Neural cell (in vitro differentiated cells): ENCODE measurements at regions not wholly inside any gene's neighbourhood (a gene's known extent, or its start where the extent isn't known, plus 50 kb on each side); places are given as distances from the start of the nearest gene placed in this dataset.

Experiments used
- H2AFZ ChIP-seq: fragments of 200-600, 300-800 bp; sonication (generic), shearing (Covaris generic); 2 replicates; pipeline ENCODE4 v1.6.0; 2014; ENCODE audit warnings: low read depth, mild to moderate bottlenecking, antibody characterized with exemption, low read length, moderate library complexity
- H3F3A ChIP-seq: fragments of 200-600 bp; shearing (Covaris generic); 2 replicates; pipeline ENCODE4 v1.6.1; 2016; ENCODE audit warnings: mild to moderate bottlenecking, moderate library complexity, mixed read lengths, antibody characterized with exemption, low read length; ENCODE audit not compliant: insufficient read depth, poor library complexity, severe bottlenecking
- H3K27ac ChIP-seq: fragments of 200-600, 300-800 bp; sonication (generic), shearing (Covaris generic); 2 replicates; pipeline ENCODE4 v1.5.1; 2014; ENCODE audit warnings: mild to moderate bottlenecking, low read length, moderate library complexity
- H3K27me3 ChIP-seq: fragments of 300-800, 200-600 bp; sonication (generic), shearing (Covaris generic); 2 replicates; pipeline ENCODE4 v1.6.0; 2014; ENCODE audit warnings: mild to moderate bottlenecking, low read depth, low read length, moderate library complexity; ENCODE audit not compliant: insufficient read depth
- H3K36me3 ChIP-seq: fragments of 300-800, 200-600 bp; sonication (generic), shearing (Covaris generic); 2 replicates; pipeline ENCODE4 v1.5.1; 2014; ENCODE audit warnings: mild to moderate bottlenecking, antibody characterized with exemption, low read length, moderate library complexity; ENCODE audit not compliant: insufficient read depth
- H3K4me2 ChIP-seq: fragments of 300-800, 200-600 bp; sonication (generic), shearing (Covaris generic); 2 replicates; pipeline ENCODE4 v1.6.0; 2014; ENCODE audit warnings: mild to moderate bottlenecking, low read length
- H3K4me3 ChIP-seq: fragments of 300-800, 200-600 bp; sonication (generic), shearing (Covaris generic); 2 replicates; pipeline ENCODE4 v1.5.1; 2014; ENCODE audit warnings: mild to moderate bottlenecking, low read length, moderate library complexity
- H3K79me2 ChIP-seq: fragments of 200-600 bp; shearing (Covaris generic); replicated peaks from 2 replicates; pipeline ENCODE4 v1.6.0; 2014; ENCODE audit warnings: mild to moderate bottlenecking, low read length, moderate library complexity; ENCODE audit not compliant: insufficient read depth
- H3K9ac ChIP-seq: fragments of 300-800, 200-600 bp; sonication (generic), shearing (Covaris generic); 2 replicates; pipeline ENCODE4 v1.6.1; 2016; ENCODE audit warnings: mild to moderate bottlenecking, low read length, mixed read lengths
- H3K9me2 ChIP-seq: fragments of 200-600 bp; shearing (Covaris generic); 2 replicates; pipeline ENCODE4 v1.6.1; 2016; ENCODE audit warnings: mild to moderate bottlenecking, low read length, mixed read lengths; ENCODE audit not compliant: insufficient read depth
- H3K9me3 ChIP-seq: fragments of 200-600, 300-800 bp; sonication (generic), shearing (Covaris generic); 2 replicates; pipeline ENCODE4 v1.6.1; 2016; ENCODE audit warnings: mild to moderate bottlenecking, mixed run types, low read length, moderate library complexity, mixed read lengths
- H4K20me1 ChIP-seq: fragments of 200-600 bp; shearing (Covaris generic); 2 replicates; pipeline ENCODE4 v1.6.1; 2016; ENCODE audit warnings: mild to moderate bottlenecking, mixed run types; ENCODE audit not compliant: insufficient read depth
- EP300 ChIP-seq: fragments of 450-650 bp; conservative IDR thresholded peaks from 2 replicates; pipeline ENCODE4 v1.6.1; 2014; ENCODE audit warnings: antibody characterized with exemption, mild to moderate bottlenecking, moderate library complexity; ENCODE audit not compliant: poor library complexity, severe bottlenecking
- EZH2 ChIP-seq: fragments of 200-600, 300-800 bp; shearing (Covaris generic), sonication (generic); IDR thresholded peaks from 2 replicates; pipeline ENCODE4 v1.6.1; 2014; ENCODE audit warnings: antibody characterized with exemption, low read length, borderline replicate concordance, mild to moderate bottlenecking; ENCODE audit not compliant: insufficient read depth, poor library complexity, severe bottlenecking
- MXI1 ChIP-seq: fragments of 450-650 bp; conservative IDR thresholded peaks from 2 replicates; pipeline ENCODE4 v1.6.1; 2014; ENCODE audit warnings: antibody characterized with exemption, mild to moderate bottlenecking; ENCODE audit not compliant: poor library complexity, severe bottlenecking
- POLR2AphosphoS5 ChIP-seq: IDR thresholded peaks from 2 replicates; pipeline ENCODE4 v1.6.1; 2012
- RAD21 ChIP-seq: fragments of 450-650 bp; conservative IDR thresholded peaks from 2 replicates; pipeline ENCODE4 v1.6.1; 2014; ENCODE audit warnings: antibody characterized with exemption, mild to moderate bottlenecking, moderate library complexity
- SMC3 ChIP-seq: fragments of 450-650 bp; conservative IDR thresholded peaks from 2 replicates; pipeline ENCODE4 v1.6.1; 2014; ENCODE audit warnings: antibody characterized with exemption, mild to moderate bottlenecking, moderate library complexity; ENCODE audit not compliant: poor library complexity
- TAF1 ChIP-seq: IDR thresholded peaks from 2 replicates; pipeline ENCODE4 v1.6.1; 2012; ENCODE audit warnings: low read depth
- TF ChIP-seq, protein P1 (sequence below): fragments of 450-650 bp; IDR thresholded peaks from 2 replicates; pipeline ENCODE4 v1.5.1; 2014; ENCODE audit warnings: antibody characterized with exemption, mild to moderate bottlenecking, moderate library complexity; ENCODE audit not compliant: poor library complexity, severe bottlenecking
- TF ChIP-seq, protein P2 (sequence below): IDR thresholded peaks from 2 replicates; pipeline ENCODE4 v1.6.1; 2012; ENCODE audit warnings: borderline replicate concordance

DNA sequence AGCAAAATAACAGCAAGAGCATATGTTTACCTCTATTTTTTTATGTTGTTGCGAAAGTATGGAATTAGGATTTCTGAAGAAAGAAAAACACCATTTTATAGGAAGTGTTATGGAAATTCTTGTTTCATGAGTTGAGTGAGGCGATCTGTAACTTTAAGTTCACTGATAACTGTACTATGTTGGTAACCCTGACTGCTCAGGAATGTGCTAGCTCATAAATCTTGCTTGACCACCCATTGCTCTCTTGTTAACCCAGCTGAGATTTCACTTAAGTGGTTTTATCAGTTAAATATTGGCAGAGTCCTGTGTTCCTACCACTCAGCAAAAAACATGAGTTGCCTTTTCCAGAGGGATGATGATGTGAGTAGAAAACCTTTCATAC lies 91.1 kb upstream of the STARD4 start:
- no peak overlapping the region for H2AFZ ChIP-seq
- H3K36me3 ChIP-seq = no peaks in the 10 kb centered on the region
- H4K20me1 ChIP-seq = no peaks in the 10 kb centered on the region
- no peaks in the 10 kb centered on the region for H3F3A ChIP-seq
- no peaks in the 10 kb centered on the region for H3K9me2 ChIP-seq
- no peaks in the 10 kb centered on the region for H3K9me3 ChIP-seq
- no peaks in the 10 kb centered on the region for H3K27me3 ChIP-seq
- H3K79me2 ChIP-seq = no peaks in the 10 kb centered on the region
- TF ChIP-seq POLR2AphosphoS5 (no peak), TAF1 (no peak), MXI1 (no peak), SMC3 (no peak), EZH2 (no peak), EP300 (no peak), RAD21 (no peak)
- TF ChIP-seq, protein P1, sequence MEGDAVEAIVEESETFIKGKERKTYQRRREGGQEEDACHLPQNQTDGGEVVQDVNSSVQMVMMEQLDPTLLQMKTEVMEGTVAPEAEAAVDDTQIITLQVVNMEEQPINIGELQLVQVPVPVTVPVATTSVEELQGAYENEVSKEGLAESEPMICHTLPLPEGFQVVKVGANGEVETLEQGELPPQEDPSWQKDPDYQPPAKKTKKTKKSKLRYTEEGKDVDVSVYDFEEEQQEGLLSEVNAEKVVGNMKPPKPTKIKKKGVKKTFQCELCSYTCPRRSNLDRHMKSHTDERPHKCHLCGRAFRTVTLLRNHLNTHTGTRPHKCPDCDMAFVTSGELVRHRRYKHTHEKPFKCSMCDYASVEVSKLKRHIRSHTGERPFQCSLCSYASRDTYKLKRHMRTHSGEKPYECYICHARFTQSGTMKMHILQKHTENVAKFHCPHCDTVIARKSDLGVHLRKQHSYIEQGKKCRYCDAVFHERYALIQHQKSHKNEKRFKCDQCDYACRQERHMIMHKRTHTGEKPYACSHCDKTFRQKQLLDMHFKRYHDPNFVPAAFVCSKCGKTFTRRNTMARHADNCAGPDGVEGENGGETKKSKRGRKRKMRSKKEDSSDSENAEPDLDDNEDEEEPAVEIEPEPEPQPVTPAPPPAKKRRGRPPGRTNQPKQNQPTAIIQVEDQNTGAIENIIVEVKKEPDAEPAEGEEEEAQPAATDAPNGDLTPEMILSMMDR = no peak
- TF ChIP-seq, protein P2, sequence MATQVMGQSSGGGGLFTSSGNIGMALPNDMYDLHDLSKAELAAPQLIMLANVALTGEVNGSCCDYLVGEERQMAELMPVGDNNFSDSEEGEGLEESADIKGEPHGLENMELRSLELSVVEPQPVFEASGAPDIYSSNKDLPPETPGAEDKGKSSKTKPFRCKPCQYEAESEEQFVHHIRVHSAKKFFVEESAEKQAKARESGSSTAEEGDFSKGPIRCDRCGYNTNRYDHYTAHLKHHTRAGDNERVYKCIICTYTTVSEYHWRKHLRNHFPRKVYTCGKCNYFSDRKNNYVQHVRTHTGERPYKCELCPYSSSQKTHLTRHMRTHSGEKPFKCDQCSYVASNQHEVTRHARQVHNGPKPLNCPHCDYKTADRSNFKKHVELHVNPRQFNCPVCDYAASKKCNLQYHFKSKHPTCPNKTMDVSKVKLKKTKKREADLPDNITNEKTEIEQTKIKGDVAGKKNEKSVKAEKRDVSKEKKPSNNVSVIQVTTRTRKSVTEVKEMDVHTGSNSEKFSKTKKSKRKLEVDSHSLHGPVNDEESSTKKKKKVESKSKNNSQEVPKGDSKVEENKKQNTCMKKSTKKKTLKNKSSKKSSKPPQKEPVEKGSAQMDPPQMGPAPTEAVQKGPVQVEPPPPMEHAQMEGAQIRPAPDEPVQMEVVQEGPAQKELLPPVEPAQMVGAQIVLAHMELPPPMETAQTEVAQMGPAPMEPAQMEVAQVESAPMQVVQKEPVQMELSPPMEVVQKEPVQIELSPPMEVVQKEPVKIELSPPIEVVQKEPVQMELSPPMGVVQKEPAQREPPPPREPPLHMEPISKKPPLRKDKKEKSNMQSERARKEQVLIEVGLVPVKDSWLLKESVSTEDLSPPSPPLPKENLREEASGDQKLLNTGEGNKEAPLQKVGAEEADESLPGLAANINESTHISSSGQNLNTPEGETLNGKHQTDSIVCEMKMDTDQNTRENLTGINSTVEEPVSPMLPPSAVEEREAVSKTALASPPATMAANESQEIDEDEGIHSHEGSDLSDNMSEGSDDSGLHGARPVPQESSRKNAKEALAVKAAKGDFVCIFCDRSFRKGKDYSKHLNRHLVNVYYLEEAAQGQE = no peak
- no peak overlapping the region for H3K9ac ChIP-seq
- H3K4me2 ChIP-seq = no peak overlapping the region
- no peak overlapping the region for H3K4me3 ChIP-seq
- no peak overlapping the region for H3K27ac ChIP-seq

DNA sequence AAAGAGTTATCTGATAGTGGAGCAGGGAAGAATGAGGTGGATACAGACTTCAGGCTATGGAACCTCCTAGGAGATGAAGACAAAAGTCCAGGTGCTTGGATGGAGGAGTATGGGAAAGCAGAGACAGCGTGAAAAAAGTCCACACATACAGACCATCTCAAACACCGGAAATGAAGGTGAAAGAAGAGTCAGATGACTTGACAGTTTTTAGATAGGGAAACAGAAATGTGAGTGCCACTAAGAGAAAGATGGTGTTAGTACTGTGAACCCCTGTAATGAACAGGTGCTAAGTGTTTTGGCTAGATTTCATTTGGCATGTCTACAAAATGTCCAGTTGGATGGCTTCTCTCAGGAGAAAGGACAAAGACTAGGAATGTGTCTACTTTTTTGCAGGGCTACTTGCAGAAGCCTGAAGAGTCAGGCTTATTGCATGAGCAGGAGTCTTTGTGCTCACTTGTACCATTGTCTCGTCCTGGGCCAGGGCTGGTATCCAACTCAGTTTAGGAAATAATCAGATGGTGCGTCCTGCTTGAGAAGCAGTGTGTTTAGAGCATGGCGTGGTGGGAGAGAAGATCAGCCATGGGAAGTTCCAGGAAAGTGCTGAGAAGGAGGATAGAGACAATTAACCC lies 90.6 kb upstream of the STARD4 start:
- TF ChIP-seq, protein P1 = no peak
- TF ChIP-seq EZH2 = no peak
- TF ChIP-seq RAD21 = no peak
- TF ChIP-seq EP300 = no peak

More for the DNA sequence above, 90.6 kb upstream of the STARD4 start:
- H3K9ac ChIP-seq = no peak overlapping the region
- H4K20me1 ChIP-seq = no peaks in the 10 kb centered on the region
- no peak overlapping the region for H2AFZ ChIP-seq
- H3K27ac ChIP-seq = no peak overlapping the region
- no peaks in the 10 kb centered on the region for H3K9me2 ChIP-seq
- no peaks in the 10 kb centered on the region for H3K36me3 ChIP-seq
- H3K4me2 ChIP-seq = no peak overlapping the region
- no peaks in the 10 kb centered on the region for H3K79me2 ChIP-seq
- no peaks in the 10 kb centered on the region for H3K27me3 ChIP-seq
- H3K9me3 ChIP-seq = no peaks in the 10 kb centered on the region
- H3K4me3 ChIP-seq = no peak overlapping the region
- no peaks in the 10 kb centered on the region for H3F3A ChIP-seq
